ENCODE measurements at regions not wholly inside any gene's neighbourhood (a gene's known extent, or its start where the extent isn't known, plus 50 kb on each side); places are given as distances from the start of the nearest gene placed in this dataset.
"Not testable (repeated sequence)": the region's sequence is repeated elsewhere in the genome, so short reads cannot be mapped to it uniquely, and the experiment has no call there.

DNA sequence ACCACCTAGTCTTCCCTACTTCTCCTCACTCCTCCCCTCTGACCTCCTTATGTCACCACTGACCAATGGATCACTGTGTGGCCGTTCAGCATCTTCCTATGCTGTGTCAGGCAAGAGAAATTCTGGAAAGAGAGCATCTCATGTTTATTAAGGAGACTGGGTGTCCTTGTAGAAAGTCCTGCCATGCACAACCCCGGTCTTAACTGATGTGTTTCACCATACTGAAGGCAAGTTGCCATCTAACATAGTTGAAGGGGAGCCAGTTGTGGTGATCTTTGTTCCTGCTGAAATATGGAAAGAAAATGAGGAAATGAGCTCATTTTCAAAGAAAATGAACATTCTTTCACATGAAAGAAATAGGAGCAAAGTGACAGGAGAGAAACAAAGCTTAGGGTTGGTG lies 167.3 kb downstream of the ANKRD36B start:
- TF ChIP-seq, protein P1, sequence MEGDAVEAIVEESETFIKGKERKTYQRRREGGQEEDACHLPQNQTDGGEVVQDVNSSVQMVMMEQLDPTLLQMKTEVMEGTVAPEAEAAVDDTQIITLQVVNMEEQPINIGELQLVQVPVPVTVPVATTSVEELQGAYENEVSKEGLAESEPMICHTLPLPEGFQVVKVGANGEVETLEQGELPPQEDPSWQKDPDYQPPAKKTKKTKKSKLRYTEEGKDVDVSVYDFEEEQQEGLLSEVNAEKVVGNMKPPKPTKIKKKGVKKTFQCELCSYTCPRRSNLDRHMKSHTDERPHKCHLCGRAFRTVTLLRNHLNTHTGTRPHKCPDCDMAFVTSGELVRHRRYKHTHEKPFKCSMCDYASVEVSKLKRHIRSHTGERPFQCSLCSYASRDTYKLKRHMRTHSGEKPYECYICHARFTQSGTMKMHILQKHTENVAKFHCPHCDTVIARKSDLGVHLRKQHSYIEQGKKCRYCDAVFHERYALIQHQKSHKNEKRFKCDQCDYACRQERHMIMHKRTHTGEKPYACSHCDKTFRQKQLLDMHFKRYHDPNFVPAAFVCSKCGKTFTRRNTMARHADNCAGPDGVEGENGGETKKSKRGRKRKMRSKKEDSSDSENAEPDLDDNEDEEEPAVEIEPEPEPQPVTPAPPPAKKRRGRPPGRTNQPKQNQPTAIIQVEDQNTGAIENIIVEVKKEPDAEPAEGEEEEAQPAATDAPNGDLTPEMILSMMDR (conservative IDR thresholded peaks at IDR 0.05), result not testable (repeated sequence)
- not testable (repeated sequence) for TF ChIP-seq EZH2 (IDR thresholded peaks at IDR 0.05; ENCODE audit: low read depth)
